WTC11 (cell line): ENCODE measurements at regions not wholly inside any gene's neighbourhood (a gene's known extent, or its start where the extent isn't known, plus 50 kb on each side); places are given as distances from the start of the nearest gene placed in this dataset.

ENCODE experiments used
- ATAC-seq: fragments of 200-7000 bp; cut with Tn5 transposase; 2 replicates; pipeline ENCODE4 v1.10.0; 2021; ENCODE audit warnings: mild to moderate bottlenecking, moderate library complexity
- CTCF ChIA-PET: fragments of 300-600 bp; sonication (Branson Sonifier 250); formaldehyde crosslinking; loops from one replicate; lab custom pipeline; 2021; ENCODE audit warnings: antibody characterized with exemption; lab: Charles Lee
- POLR2A ChIA-PET: fragments of 350-600 bp; sonication (Branson Sonifier 250); formaldehyde crosslinking; loops from one replicate; lab custom pipeline; 2021; ENCODE audit warnings: antibody characterized with exemption; lab: Charles Lee
- DNase-seq: peaks from one replicate; pipeline ENCODE4 v3.0.0; 2021; ENCODE audit warnings: low spot score
- H3K27ac Mint-ChIP-seq: 2 replicates; pipeline ENCODE4 v1.8.0; 2021; ENCODE audit warnings: mixed read lengths
- H3K27me3 Mint-ChIP-seq: 2 replicates; pipeline ENCODE4 v1.8.0; 2021; ENCODE audit warnings: low read depth, mild to moderate bottlenecking, moderate library complexity, mixed read lengths
- H3K36me3 Mint-ChIP-seq: 2 replicates; pipeline ENCODE4 v1.8.0; 2021; ENCODE audit warnings: mixed read lengths
- H3K4me1 Mint-ChIP-seq: 2 replicates; pipeline ENCODE4 v1.8.0; 2022; ENCODE audit warnings: mixed read lengths
- H3K4me3 Mint-ChIP-seq: 2 replicates; pipeline ENCODE4 v1.8.0; 2021; ENCODE audit warnings: mild to moderate bottlenecking, moderate library complexity, mixed read lengths
- H3K9me3 Mint-ChIP-seq: 2 replicates; pipeline ENCODE4 v1.8.0; 2021; ENCODE audit warnings: mixed read lengths
- CBFB ChIP-seq: sonication (generic); formaldehyde crosslinking; IDR thresholded peaks from 2 replicates; pipeline ENCODE4 v1.8.1; 2022; ENCODE audit warnings: mild to moderate bottlenecking, low read depth, missing genetic modification reagents
- EMX1 ChIP-seq: fragments of 250-450 bp; sonication (Bioruptor Pico); IDR thresholded peaks from 2 replicates; pipeline ENCODE4 v1.8.0; 2021; ENCODE audit warnings: mild to moderate bottlenecking
- GABPB1 ChIP-seq: sonication (generic); formaldehyde crosslinking; IDR thresholded peaks from 2 replicates; pipeline ENCODE4 v1.8.1; 2023; ENCODE audit warnings: mild to moderate bottlenecking, missing genetic modification reagents
- JUN ChIP-seq: sonication (generic); formaldehyde crosslinking; IDR thresholded peaks from 2 replicates; pipeline ENCODE4 v1.8.0; 2023; ENCODE audit warnings: mild to moderate bottlenecking, missing genetic modification reagents
- NFE2L1 ChIP-seq: sonication (generic); formaldehyde crosslinking; IDR thresholded peaks from 2 replicates; pipeline ENCODE4 v1.8.1; 2023; ENCODE audit warnings: missing genetic modification reagents
- NFYB ChIP-seq: sonication (generic); formaldehyde crosslinking; conservative IDR thresholded peaks from 2 replicates; pipeline ENCODE4 v1.8.0; 2022; ENCODE audit warnings: low read depth, missing genetic modification reagents
- RELA ChIP-seq: sonication (generic); formaldehyde crosslinking; IDR thresholded peaks from 2 replicates; pipeline ENCODE4 v1.8.1; 2022; ENCODE audit warnings: missing genetic modification reagents, mild to moderate bottlenecking, borderline replicate concordance
- TP53 ChIP-seq: sonication (generic); formaldehyde crosslinking; IDR thresholded peaks from 2 replicates; pipeline ENCODE4 v1.8.1; 2023; ENCODE audit warnings: mild to moderate bottlenecking, missing genetic modification reagents
- ZNF138 ChIP-seq: sonication (generic); formaldehyde crosslinking; conservative IDR thresholded peaks from 2 replicates; pipeline ENCODE4 v1.8.1; 2022; ENCODE audit warnings: mild to moderate bottlenecking, moderate library complexity, missing genetic modification reagents
- TF ChIP-seq, protein P1 (sequence below): sonication (generic); formaldehyde crosslinking; IDR thresholded peaks from 2 replicates; pipeline ENCODE4 v1.8.0; 2022; ENCODE audit warnings: missing genetic modification reagents
- TF ChIP-seq, protein P2 (sequence below): sonication (generic); formaldehyde crosslinking; IDR thresholded peaks from 2 replicates; pipeline ENCODE4 v1.8.1; 2022; ENCODE audit warnings: mild to moderate bottlenecking, moderate library complexity, missing genetic modification reagents
- TF ChIP-seq, protein P3 (sequence below): sonication (generic); formaldehyde crosslinking; IDR thresholded peaks from 2 replicates; pipeline ENCODE4 v1.8.0; 2023; ENCODE audit warnings: missing genetic modification reagents
- TF ChIP-seq, protein P4 (sequence below): sonication (generic); formaldehyde crosslinking; IDR thresholded peaks from 2 replicates; pipeline ENCODE4 v1.8.0; 2023; ENCODE audit warnings: missing genetic modification reagents, mild to moderate bottlenecking, borderline replicate concordance
- TF ChIP-seq, protein P5 (sequence below): fragments of 250-450 bp; sonication (Bioruptor Pico); IDR thresholded peaks from 2 replicates; pipeline ENCODE4 v1.9.0; 2021; ENCODE audit warnings: mild to moderate bottlenecking, borderline replicate concordance
- TF ChIP-seq, protein P6 (sequence below): sonication (generic); formaldehyde crosslinking; IDR thresholded peaks from 2 replicates; pipeline ENCODE4 v1.8.1; 2022; ENCODE audit warnings: low read depth, missing genetic modification reagents, borderline replicate concordance

DNA sequence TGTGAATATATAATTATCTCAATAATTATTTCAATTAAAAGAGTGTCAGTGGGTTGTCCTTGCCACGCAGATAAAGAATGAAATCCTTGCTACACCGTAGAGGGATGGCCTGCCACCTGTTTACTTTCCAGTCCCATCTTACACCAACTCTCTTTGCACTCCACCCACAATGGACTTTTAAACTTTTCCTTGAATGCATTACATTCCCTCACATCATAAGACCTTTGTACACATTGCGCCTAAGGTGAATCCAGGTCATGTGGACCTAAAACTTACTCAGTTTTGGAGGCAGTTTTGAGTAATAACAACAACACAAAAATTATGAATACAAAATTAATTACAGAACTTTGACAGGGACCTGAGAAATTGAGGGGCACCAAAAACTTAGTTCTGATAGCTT is 78.7 kb upstream of the PDE5A start:
- Mint-ChIP-seq H3K9me3 (peaks cover 22% of the 10 kb centered on the region), H3K27me3 (no peaks in the 10 kb centered on the region; the same call in 1 of the 2 replicates), H3K27ac (no peak overlapping the region), H3K4me1 (no peaks in the 10 kb centered on the region), H3K36me3 (peaks cover 12% of the 10 kb centered on the region), H3K4me3 (no peak overlapping the region)
- POLR2A ChIA-PET = no interaction called here
- TF ChIP-seq, protein P1, sequence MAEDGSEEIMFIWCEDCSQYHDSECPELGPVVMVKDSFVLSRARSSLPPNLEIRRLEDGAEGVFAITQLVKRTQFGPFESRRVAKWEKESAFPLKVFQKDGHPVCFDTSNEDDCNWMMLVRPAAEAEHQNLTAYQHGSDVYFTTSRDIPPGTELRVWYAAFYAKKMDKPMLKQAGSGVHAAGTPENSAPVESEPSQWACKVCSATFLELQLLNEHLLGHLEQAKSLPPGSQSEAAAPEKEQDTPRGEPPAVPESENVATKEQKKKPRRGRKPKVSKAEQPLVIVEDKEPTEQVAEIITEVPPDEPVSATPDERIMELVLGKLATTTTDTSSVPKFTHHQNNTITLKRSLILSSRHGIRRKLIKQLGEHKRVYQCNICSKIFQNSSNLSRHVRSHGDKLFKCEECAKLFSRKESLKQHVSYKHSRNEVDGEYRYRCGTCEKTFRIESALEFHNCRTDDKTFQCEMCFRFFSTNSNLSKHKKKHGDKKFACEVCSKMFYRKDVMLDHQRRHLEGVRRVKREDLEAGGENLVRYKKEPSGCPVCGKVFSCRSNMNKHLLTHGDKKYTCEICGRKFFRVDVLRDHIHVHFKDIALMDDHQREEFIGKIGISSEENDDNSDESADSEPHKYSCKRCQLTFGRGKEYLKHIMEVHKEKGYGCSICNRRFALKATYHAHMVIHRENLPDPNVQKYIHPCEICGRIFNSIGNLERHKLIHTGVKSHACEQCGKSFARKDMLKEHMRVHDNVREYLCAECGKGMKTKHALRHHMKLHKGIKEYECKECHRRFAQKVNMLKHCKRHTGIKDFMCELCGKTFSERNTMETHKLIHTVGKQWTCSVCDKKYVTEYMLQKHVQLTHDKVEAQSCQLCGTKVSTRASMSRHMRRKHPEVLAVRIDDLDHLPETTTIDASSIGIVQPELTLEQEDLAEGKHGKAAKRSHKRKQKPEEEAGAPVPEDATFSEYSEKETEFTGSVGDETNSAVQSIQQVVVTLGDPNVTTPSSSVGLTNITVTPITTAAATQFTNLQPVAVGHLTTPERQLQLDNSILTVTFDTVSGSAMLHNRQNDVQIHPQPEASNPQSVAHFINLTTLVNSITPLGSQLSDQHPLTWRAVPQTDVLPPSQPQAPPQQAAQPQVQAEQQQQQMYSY (CRISPR knock-in tag) = no peak
- TF ChIP-seq GABPB1 (CRISPR knock-in tag) = peak; percentile 55
- no peak for DNase-seq
- ATAC-seq = no peak
- CTCF ChIA-PET = no interaction called here

DNA sequence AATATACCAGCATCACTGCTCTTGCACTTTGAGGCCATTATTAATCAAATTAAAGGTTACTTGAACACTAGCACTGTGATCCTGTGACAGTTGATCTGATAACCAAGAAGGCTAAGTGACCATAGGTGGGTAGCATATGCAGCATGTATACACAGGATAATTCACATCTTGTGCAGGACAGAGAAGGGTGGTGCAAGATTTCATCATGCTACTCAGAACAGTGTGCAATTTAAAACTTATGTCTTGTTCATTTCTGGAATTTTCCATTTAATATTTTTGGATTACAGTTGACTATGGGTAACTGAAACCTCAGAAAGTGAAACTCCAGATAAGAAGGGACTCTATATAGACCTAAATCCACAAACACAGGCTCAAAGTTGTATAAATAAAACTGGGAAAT is 78.2 kb upstream of the PDE5A start:
- TF ChIP-seq, protein P2, sequence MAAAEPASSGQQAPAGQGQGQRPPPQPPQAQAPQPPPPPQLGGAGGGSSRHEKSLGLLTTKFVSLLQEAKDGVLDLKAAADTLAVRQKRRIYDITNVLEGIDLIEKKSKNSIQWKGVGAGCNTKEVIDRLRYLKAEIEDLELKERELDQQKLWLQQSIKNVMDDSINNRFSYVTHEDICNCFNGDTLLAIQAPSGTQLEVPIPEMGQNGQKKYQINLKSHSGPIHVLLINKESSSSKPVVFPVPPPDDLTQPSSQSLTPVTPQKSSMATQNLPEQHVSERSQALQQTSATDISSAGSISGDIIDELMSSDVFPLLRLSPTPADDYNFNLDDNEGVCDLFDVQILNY (CRISPR knock-in tag) = no peak
- TF ChIP-seq JUN (CRISPR knock-in tag) (no peak), EMX1 (no peak), CBFB (no peak), RELA (CRISPR knock-in tag) (no peak), NFYB (CRISPR knock-in tag) (no peak), NFE2L1 (CRISPR knock-in tag) (no peak), TP53 (CRISPR knock-in tag) (no peak), ZNF138 (no peak)
- TF ChIP-seq, protein P3, sequence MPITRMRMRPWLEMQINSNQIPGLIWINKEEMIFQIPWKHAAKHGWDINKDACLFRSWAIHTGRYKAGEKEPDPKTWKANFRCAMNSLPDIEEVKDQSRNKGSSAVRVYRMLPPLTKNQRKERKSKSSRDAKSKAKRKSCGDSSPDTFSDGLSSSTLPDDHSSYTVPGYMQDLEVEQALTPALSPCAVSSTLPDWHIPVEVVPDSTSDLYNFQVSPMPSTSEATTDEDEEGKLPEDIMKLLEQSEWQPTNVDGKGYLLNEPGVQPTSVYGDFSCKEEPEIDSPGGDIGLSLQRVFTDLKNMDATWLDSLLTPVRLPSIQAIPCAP (CRISPR knock-in tag) = no peak
- TF ChIP-seq, protein P4, sequence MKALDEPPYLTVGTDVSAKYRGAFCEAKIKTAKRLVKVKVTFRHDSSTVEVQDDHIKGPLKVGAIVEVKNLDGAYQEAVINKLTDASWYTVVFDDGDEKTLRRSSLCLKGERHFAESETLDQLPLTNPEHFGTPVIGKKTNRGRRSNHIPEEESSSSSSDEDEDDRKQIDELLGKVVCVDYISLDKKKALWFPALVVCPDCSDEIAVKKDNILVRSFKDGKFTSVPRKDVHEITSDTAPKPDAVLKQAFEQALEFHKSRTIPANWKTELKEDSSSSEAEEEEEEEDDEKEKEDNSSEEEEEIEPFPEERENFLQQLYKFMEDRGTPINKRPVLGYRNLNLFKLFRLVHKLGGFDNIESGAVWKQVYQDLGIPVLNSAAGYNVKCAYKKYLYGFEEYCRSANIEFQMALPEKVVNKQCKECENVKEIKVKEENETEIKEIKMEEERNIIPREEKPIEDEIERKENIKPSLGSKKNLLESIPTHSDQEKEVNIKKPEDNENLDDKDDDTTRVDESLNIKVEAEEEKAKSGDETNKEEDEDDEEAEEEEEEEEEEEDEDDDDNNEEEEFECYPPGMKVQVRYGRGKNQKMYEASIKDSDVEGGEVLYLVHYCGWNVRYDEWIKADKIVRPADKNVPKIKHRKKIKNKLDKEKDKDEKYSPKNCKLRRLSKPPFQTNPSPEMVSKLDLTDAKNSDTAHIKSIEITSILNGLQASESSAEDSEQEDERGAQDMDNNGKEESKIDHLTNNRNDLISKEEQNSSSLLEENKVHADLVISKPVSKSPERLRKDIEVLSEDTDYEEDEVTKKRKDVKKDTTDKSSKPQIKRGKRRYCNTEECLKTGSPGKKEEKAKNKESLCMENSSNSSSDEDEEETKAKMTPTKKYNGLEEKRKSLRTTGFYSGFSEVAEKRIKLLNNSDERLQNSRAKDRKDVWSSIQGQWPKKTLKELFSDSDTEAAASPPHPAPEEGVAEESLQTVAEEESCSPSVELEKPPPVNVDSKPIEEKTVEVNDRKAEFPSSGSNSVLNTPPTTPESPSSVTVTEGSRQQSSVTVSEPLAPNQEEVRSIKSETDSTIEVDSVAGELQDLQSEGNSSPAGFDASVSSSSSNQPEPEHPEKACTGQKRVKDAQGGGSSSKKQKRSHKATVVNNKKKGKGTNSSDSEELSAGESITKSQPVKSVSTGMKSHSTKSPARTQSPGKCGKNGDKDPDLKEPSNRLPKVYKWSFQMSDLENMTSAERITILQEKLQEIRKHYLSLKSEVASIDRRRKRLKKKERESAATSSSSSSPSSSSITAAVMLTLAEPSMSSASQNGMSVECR (CRISPR knock-in tag) = no peak
- TF ChIP-seq, protein P5, sequence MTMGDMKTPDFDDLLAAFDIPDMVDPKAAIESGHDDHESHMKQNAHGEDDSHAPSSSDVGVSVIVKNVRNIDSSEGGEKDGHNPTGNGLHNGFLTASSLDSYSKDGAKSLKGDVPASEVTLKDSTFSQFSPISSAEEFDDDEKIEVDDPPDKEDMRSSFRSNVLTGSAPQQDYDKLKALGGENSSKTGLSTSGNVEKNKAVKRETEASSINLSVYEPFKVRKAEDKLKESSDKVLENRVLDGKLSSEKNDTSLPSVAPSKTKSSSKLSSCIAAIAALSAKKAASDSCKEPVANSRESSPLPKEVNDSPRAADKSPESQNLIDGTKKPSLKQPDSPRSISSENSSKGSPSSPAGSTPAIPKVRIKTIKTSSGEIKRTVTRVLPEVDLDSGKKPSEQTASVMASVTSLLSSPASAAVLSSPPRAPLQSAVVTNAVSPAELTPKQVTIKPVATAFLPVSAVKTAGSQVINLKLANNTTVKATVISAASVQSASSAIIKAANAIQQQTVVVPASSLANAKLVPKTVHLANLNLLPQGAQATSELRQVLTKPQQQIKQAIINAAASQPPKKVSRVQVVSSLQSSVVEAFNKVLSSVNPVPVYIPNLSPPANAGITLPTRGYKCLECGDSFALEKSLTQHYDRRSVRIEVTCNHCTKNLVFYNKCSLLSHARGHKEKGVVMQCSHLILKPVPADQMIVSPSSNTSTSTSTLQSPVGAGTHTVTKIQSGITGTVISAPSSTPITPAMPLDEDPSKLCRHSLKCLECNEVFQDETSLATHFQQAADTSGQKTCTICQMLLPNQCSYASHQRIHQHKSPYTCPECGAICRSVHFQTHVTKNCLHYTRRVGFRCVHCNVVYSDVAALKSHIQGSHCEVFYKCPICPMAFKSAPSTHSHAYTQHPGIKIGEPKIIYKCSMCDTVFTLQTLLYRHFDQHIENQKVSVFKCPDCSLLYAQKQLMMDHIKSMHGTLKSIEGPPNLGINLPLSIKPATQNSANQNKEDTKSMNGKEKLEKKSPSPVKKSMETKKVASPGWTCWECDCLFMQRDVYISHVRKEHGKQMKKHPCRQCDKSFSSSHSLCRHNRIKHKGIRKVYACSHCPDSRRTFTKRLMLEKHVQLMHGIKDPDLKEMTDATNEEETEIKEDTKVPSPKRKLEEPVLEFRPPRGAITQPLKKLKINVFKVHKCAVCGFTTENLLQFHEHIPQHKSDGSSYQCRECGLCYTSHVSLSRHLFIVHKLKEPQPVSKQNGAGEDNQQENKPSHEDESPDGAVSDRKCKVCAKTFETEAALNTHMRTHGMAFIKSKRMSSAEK = no peak
- TF ChIP-seq, protein P6, sequence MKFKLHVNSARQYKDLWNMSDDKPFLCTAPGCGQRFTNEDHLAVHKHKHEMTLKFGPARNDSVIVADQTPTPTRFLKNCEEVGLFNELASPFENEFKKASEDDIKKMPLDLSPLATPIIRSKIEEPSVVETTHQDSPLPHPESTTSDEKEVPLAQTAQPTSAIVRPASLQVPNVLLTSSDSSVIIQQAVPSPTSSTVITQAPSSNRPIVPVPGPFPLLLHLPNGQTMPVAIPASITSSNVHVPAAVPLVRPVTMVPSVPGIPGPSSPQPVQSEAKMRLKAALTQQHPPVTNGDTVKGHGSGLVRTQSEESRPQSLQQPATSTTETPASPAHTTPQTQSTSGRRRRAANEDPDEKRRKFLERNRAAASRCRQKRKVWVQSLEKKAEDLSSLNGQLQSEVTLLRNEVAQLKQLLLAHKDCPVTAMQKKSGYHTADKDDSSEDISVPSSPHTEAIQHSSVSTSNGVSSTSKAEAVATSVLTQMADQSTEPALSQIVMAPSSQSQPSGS (CRISPR knock-in tag) = no peak
- Mint-ChIP-seq H3K36me3 (peaks cover 8% of the 10 kb centered on the region), H3K9me3 (peaks cover 17% of the 10 kb centered on the region), H3K27ac (no peak overlapping the region), H3K4me3 (no peak overlapping the region), H3K27me3 (no peaks in the 10 kb centered on the region; the same call in 1 of the 2 replicates), H3K4me1 (no peaks in the 10 kb centered on the region)
- ATAC-seq (no peak), DNase-seq (no peak)
- ChIA-PET CTCF (no interaction called here), POLR2A (no interaction called here)
